K562 (cell line): ENCODE measurements at regions not wholly inside any gene's neighbourhood (a gene's known extent, or its start where the extent isn't known, plus 50 kb on each side); places are given as distances from the start of the nearest gene placed in this dataset.
A peak's percentile ranks its signal among the peaks of the same experiment; 100 is the strongest.

ENCODE experiments used
- ATAC-seq: fragments of 200-7000 bp; cut with Tn5 transposase; 3 replicates; pipeline ENCODE4 v1.9.1; 2020; ENCODE audit warnings: moderate library complexity
- BruUV-seq: library from RNA; stranded (reverse); fragments of 400-500 nt; replicated peaks from 2 replicates; lab custom pipeline; 2021; lab: Mats Ljungman, UMichigan
- CTCF ChIA-PET: fragments of 300-600 bp; formaldehyde crosslinking; extraction: SDS; loops from one replicate; lab custom pipeline; 2021; ENCODE audit warnings: low intra/inter-chr PET ratio; lab: Yijun Ruan, JAX
- POLR2A ChIA-PET: fragments of 300-600, 350-650 bp; sonication (Branson Sonifier 250); formaldehyde crosslinking; extraction: SDS; loops from one replicate; lab custom pipeline; 2021; ENCODE audit warnings: antibody characterized with exemption, inconsistent platforms; lab: Yijun Ruan, JAX
- DNase-seq, 4 experiments: peaks; one replicate each; pipeline versions ENCODE4 v3.0.0 to v3.0.0-alpha.2; 2011 to 2018; ENCODE audit warnings: low spot score in 3 of 4, mixed read lengths in 3 of 4; ENCODE audit errors: extremely low read depth in 1 of 4
- FAIRE-seq: peaks from 2 replicates; lab custom pipeline; 2011; peaks lifted over from hg19 to GRCh38; lab: Jason Lieb, UNC
- H2AFZ ChIP-seq: 2 replicates; pipeline ENCODE4 v1.6.0; 2011; ENCODE audit warnings: low read depth, low read length, control low read depth, inconsistent platforms
- H3K27ac ChIP-seq: fragments of 200-600 bp; 3 replicates; pipeline ENCODE4 v1.8.0; 2011; ENCODE audit warnings: low read depth, mild to moderate bottlenecking, control low read depth, inconsistent platforms, low read length, moderate library complexity, mixed read lengths; ENCODE audit errors: extremely low read depth
- H3K27me3 ChIP-seq, 2 experiments: fragments of 300-600 bp in 1 of 2; 2 replicates in 1 of 2; 3 replicates in 1 of 2; pipeline versions ENCODE4 v1.6.0 to v1.8.0; 2011; ENCODE audit warnings: inconsistent platforms in 2 of 2, low read length in 2 of 2, mild to moderate bottlenecking in 1 of 2, mixed read lengths in 1 of 2, moderate library complexity in 1 of 2; ENCODE audit not compliant: control insufficient read depth in 2 of 2, insufficient read depth in 2 of 2
- H3K36me3 ChIP-seq: fragments of 300-600 bp; 3 replicates; pipeline ENCODE4 v1.8.0; 2011; ENCODE audit warnings: mild to moderate bottlenecking, low read length, inconsistent platforms; ENCODE audit not compliant: control insufficient read depth, insufficient read depth
- H3K4me1 ChIP-seq, 2 experiments: fragments of 200-600 bp in 1 of 2; replicated peaks in 1 of 2; 2 replicates in 1 of 2; 3 replicates in 1 of 2; pipeline versions ENCODE4 v1.5.1 to v1.8.0; 2011; ENCODE audit warnings: inconsistent platforms in 2 of 2, low read length in 2 of 2, mild to moderate bottlenecking in 1 of 2, mixed read lengths in 1 of 2, moderate library complexity in 1 of 2; ENCODE audit not compliant: control insufficient read depth in 2 of 2, insufficient read depth in 2 of 2
- H3K4me2 ChIP-seq: 2 replicates; pipeline ENCODE4 v1.6.1; 2011; ENCODE audit warnings: low read length, control low read depth, inconsistent platforms, mixed read lengths; ENCODE audit not compliant: insufficient read depth
- H3K4me3 ChIP-seq: fragments of 200-600 bp; sonication (generic), shearing (Covaris generic); 2 replicates; pipeline ENCODE4 v1.5.1; 2016; ENCODE audit warnings: control low read depth, inconsistent platforms
- H3K79me2 ChIP-seq: fragments of 200-600 bp; 3 replicates; pipeline ENCODE4 v1.8.0; 2011; ENCODE audit warnings: low read length, inconsistent platforms; ENCODE audit not compliant: control insufficient read depth, insufficient read depth
- H3K9ac ChIP-seq, 2 experiments: 2 replicates each; pipeline versions ENCODE4 v1.6.0 to v1.6.1; 2011; ENCODE audit warnings: low read depth in 2 of 2, low read length in 2 of 2, control low read depth in 1 of 2, inconsistent platforms in 1 of 2, mild to moderate bottlenecking in 1 of 2, mixed read lengths in 1 of 2; ENCODE audit not compliant: insufficient read depth in 1 of 2
- H3K9me1 ChIP-seq: one replicate; pipeline ENCODE4 v1.6.0; 2011; ENCODE audit warnings: inconsistent platforms, mild to moderate bottlenecking, low read length, moderate library complexity; ENCODE audit not compliant: control insufficient read depth, insufficient read depth
- H3K9me3 ChIP-seq: replicated peaks from 2 replicates; pipeline ENCODE4 v1.5.1; 2011; ENCODE audit warnings: low read depth, low read length, inconsistent platforms; ENCODE audit not compliant: control insufficient read depth, insufficient read depth
- H4K20me1 ChIP-seq: replicated peaks from 2 replicates; pipeline ENCODE4 v1.6.1; 2011; ENCODE audit warnings: low read length, inconsistent platforms, mixed read lengths; ENCODE audit not compliant: control insufficient read depth, insufficient read depth
- C11orf30 ChIP-seq: fragments of 450-650 bp; IDR thresholded peaks from 2 replicates; pipeline ENCODE4 v1.6.1; 2016; ENCODE audit warnings: low read depth, mild to moderate bottlenecking
- CBX3 ChIP-seq, 2 experiments: IDR thresholded peaks; 1 replicate in 1 of 2; 2 replicates in 1 of 2; pipeline ENCODE4 v1.6.1; 2012; ENCODE audit warnings: inconsistent platforms in 2 of 2, low read length in 2 of 2, borderline replicate concordance in 1 of 2, control low read depth in 1 of 2
- COPS2 ChIP-seq: fragments of 450-650 bp; conservative IDR thresholded peaks from 2 replicates; pipeline ENCODE4 v1.6.1; 2016; ENCODE audit warnings: mild to moderate bottlenecking, moderate library complexity
- FOXJ3 ChIP-seq: sonication (generic); formaldehyde crosslinking; IDR thresholded peaks from 2 replicates; pipeline ENCODE4 v1.4.0; 2020; ENCODE audit warnings: mild to moderate bottlenecking, missing genetic modification reagents
- HOMEZ ChIP-seq: fragments of 250-450 bp; sonication (Bioruptor Pico); IDR thresholded peaks from 2 replicates; pipeline ENCODE4 v1.4.0; 2020; ENCODE audit warnings: mild to moderate bottlenecking, moderate library complexity
- MAFF ChIP-seq: IDR thresholded peaks from 2 replicates; pipeline ENCODE4 v1.6.1; 2012; ENCODE audit warnings: low read length, improper control_type of control experiment
- MAFK ChIP-seq: IDR thresholded peaks from 2 replicates; pipeline ENCODE4 v1.6.1; 2011; ENCODE audit warnings: low read length, improper control_type of control experiment
- SP2 ChIP-seq: IDR thresholded peaks from 2 replicates; pipeline ENCODE4 v1.6.1; 2011; ENCODE audit warnings: mild to moderate bottlenecking, low read depth, low read length, moderate library complexity; ENCODE audit not compliant: poor library complexity, severe bottlenecking; ENCODE audit errors: extremely low read depth
- VEZF1 ChIP-seq: fragments of 200-800 bp; sonication (Bioruptor generic); IDR thresholded peaks from 2 replicates; pipeline ENCODE4 v1.6.1; 2017; ENCODE audit warnings: missing genetic modification characterization, missing compliant biosample characterization
- YY1 ChIP-seq, 3 experiments: IDR thresholded peaks; 2 replicates each; pipeline ENCODE4 v1.6.1; 2011; ENCODE audit warnings: low read length in 2 of 3, mild to moderate bottlenecking in 2 of 3, moderate library complexity in 2 of 3, borderline replicate concordance in 1 of 3, control low read depth in 1 of 3, low read depth in 1 of 3; ENCODE audit not compliant: insufficient read depth in 3 of 3, insufficient replicate concordance in 2 of 3, control insufficient read depth in 1 of 3, insufficient read length in 1 of 3; ENCODE audit errors: extremely low read depth in 1 of 3
- ZNF316 ChIP-seq: fragments of 450-650 bp; IDR thresholded peaks from 2 replicates; pipeline ENCODE4 v1.6.1; 2016
- WGBS: fragments of 100-300 bp; shearing (Covaris generic); methylation state at CpG from one replicate; pipeline ENCODE4 v1.1.6; 2016; ENCODE audit warnings: low coverage, mixed read lengths; ENCODE audit not compliant: insufficient coverage; ENCODE audit errors: missing lambda C conversion rate; 5-methylcytosine and 5-hydroxymethylcytosine counted together
- in situ Hi-C: fragments of 300-500 bp; cut with MboI; formaldehyde crosslinking; loops from 4 replicates; pipeline ENCODE4 v1.15.0; 2018; ENCODE audit warnings: inconsistent platforms, mixed read lengths
- intact Hi-C: fragments of 100-400 bp; cut with micrococcal nuclease; formaldehyde crosslinking; loops from 2 replicates; pipeline ENCODE4 v1.14.2; 2022

GRCh38 chr13:106077017-106077416 is 458.4 kb downstream of the EFNB2 start:
- DNase-seq = no peak
- 0% methylated on average over 1 of the region's 1 CpG for WGBS
- Histone ChIP-seq H3K27me3 (no peaks in the 10 kb centered on the region), H3K9ac (no peak overlapping the region), H3K4me3 (no peak overlapping the region), H3K79me2 (no peaks in the 10 kb centered on the region), H3K9me1 (no peaks in the 10 kb centered on the region), H3K4me1 (no peaks in the 10 kb centered on the region), H3K9me3 (no peaks in the 10 kb centered on the region), H4K20me1 (no peaks in the 10 kb centered on the region), H3K4me2 (no peak overlapping the region), H3K36me3 (no peaks in the 10 kb centered on the region), H2AFZ (no peak overlapping the region), H3K27ac (no peak overlapping the region)
- in situ Hi-C loops = no loop called here
- no peak for FAIRE-seq
- TF ChIP-seq MAFF (peak; percentile 69), C11orf30 (peak; percentile 13; the same call in 1 of the 2 replicates), CBX3 (IDR thresholded peaks at IDR 0.05; ENCODE audit: borderline replicate concordance in 1 of 2, low read length in 2 of 2) (no peak), ZNF316 (peak; percentile 47), MAFK (peak; percentile 69), YY1 (IDR thresholded peaks at IDR 0.05; ENCODE audit: borderline replicate concordance in 1 of 3, control insufficient read depth in 1 of 3, extremely low read depth in 1 of 3, insufficient read depth in 3 of 3, insufficient read length in 1 of 3, insufficient replicate concordance in 2 of 3, low read depth in 1 of 3, low read length in 2 of 3) (no peak)
- ChIA-PET POLR2A (no interaction called here), CTCF (no interaction called here)
- intact Hi-C loops = no loop called here
- BruUV-seq = no TSS peak
- ATAC-seq = no peak

GRCh38 chr13:106072014-106072413 is 463.4 kb downstream of the EFNB2 start:
- in situ Hi-C loops = no loop called here
- H4K20me1 ChIP-seq = no peaks in the 10 kb centered on the region
- no peak for TF ChIP-seq HOMEZ
- TF ChIP-seq COPS2 = no peak
- no peak for TF ChIP-seq VEZF1 (CRISPR knock-in tag)
- no peak for TF ChIP-seq SP2
- no peak for TF ChIP-seq FOXJ3

More at GRCh38 chr13:106072014-106072413, 463.4 kb downstream of the EFNB2 start:
- Histone ChIP-seq H3K4me1 (no peaks in the 10 kb centered on the region), H2AFZ (no peak overlapping the region), H3K36me3 (no peaks in the 10 kb centered on the region), H3K9me3 (no peaks in the 10 kb centered on the region), H3K4me3 (no peak overlapping the region), H3K27me3 (no peaks in the 10 kb centered on the region), H3K9me1 (no peaks in the 10 kb centered on the region), H3K79me2 (no peaks in the 10 kb centered on the region), H3K27ac (no peak overlapping the region), H3K9ac (no peak overlapping the region), H3K4me2 (no peak overlapping the region)
- ChIA-PET CTCF (no interaction called here), POLR2A (no interaction called here)
- ATAC-seq (no peak), FAIRE-seq (no peak), DNase-seq (no peak)
- intact Hi-C loops = no loop called here
- no TSS peak for BruUV-seq
- 0% methylated on average over 1 of the region's 1 CpG for WGBS
